ENCODE measurements at regions not wholly inside any gene's neighbourhood (a gene's known extent, or its start where the extent isn't known, plus 50 kb on each side); places are given as distances from the start of the nearest gene placed in this dataset.

GRCh38 chr21:27649323-27649722, 682.4 kb upstream of the ADAMTS5 start:
- no peak for DNase-seq

- DNase-seq, result no peak
Observed at GRCh38 chr21:27648560-27648959, 681.7 kb upstream of the ADAMTS5 start.

GRCh38 chr21:27647921-27648320, 681.0 kb upstream of the ADAMTS5 start:
- DNase-seq, result no peak

GRCh38 chr21:27647401-27647800, 680.5 kb upstream of the ADAMTS5 start:
- DNase-seq, result no peak

GRCh38 chr21:27646691-27647090, 679.8 kb upstream of the ADAMTS5 start:
- DNase-seq, result no peak

- no peak for DNase-seq
Observed at GRCh38 chr21:27646056-27646455, 679.2 kb upstream of the ADAMTS5 start.

GRCh38 chr21:27645285-27645684, 678.4 kb upstream of the ADAMTS5 start:
- no peak for DNase-seq

- no peak for DNase-seq
Observed at GRCh38 chr21:27643326-27643725, 676.4 kb upstream of the ADAMTS5 start.

GRCh38 chr21:27639286-27639685, 672.4 kb upstream of the ADAMTS5 start:
- no peak for DNase-seq

- no peak for DNase-seq
Observed at GRCh38 chr21:27636656-27637055, 669.8 kb upstream of the ADAMTS5 start.

- no peak for DNase-seq
Observed at GRCh38 chr21:27633631-27634030, 666.7 kb upstream of the ADAMTS5 start.

- no peak for DNase-seq
Observed at GRCh38 chr21:27631471-27631870, 664.6 kb upstream of the ADAMTS5 start.

GRCh38 chr21:27622631-27623030, 655.7 kb upstream of the ADAMTS5 start:
- no peak for DNase-seq

GRCh38 chr21:27614231-27614630, 647.3 kb upstream of the ADAMTS5 start:
- no peak for DNase-seq

GRCh38 chr21:27606422-27606821, 639.5 kb upstream of the ADAMTS5 start:
- DNase-seq, result no peak

- no peak for DNase-seq
Observed at GRCh38 chr21:27596196-27596595, 629.3 kb upstream of the ADAMTS5 start.

GRCh38 chr21:27595716-27596115, 628.8 kb upstream of the ADAMTS5 start:
- DNase-seq, result no peak

GRCh38 chr21:27590271-27590670, 623.4 kb upstream of the ADAMTS5 start:
- no peak for DNase-seq

GRCh38 chr21:27589781-27590180, 622.9 kb upstream of the ADAMTS5 start:
- DNase-seq, result no peak

- DNase-seq, result no peak
Observed at GRCh38 chr21:27586986-27587385, 620.1 kb upstream of the ADAMTS5 start.

- no peak for DNase-seq
Observed at GRCh38 chr21:27586326-27586725, 619.4 kb upstream of the ADAMTS5 start.

GRCh38 chr21:27584256-27584655, 617.4 kb upstream of the ADAMTS5 start:
- DNase-seq, result no peak

GRCh38 chr21:27582948-27583430, 616.1 kb upstream of the ADAMTS5 start:
- no peak for DNase-seq

GRCh38 chr21:27582246-27582947, 615.5 kb upstream of the ADAMTS5 start:
- no peak for DNase-seq

- DNase-seq, result no peak
Observed at GRCh38 chr21:27581168-27581567, 614.3 kb upstream of the ADAMTS5 start.
